Neural cell (in vitro differentiated cells): ENCODE measurements at regions not wholly inside any gene's neighbourhood (a gene's known extent, or its start where the extent isn't known, plus 50 kb on each side); places are given as distances from the start of the nearest gene placed in this dataset.

ENCODE experiments used
- H2AFZ ChIP-seq: fragments of 200-600, 300-800 bp; sonication (generic), shearing (Covaris generic); 2 replicates; pipeline ENCODE4 v1.6.0; 2014; ENCODE audit warnings: low read depth, mild to moderate bottlenecking, antibody characterized with exemption, low read length, moderate library complexity
- H3F3A ChIP-seq: fragments of 200-600 bp; shearing (Covaris generic); 2 replicates; pipeline ENCODE4 v1.6.1; 2016; ENCODE audit warnings: mild to moderate bottlenecking, moderate library complexity, mixed read lengths, antibody characterized with exemption, low read length; ENCODE audit not compliant: insufficient read depth, poor library complexity, severe bottlenecking
- H3K27ac ChIP-seq: fragments of 200-600, 300-800 bp; sonication (generic), shearing (Covaris generic); 2 replicates; pipeline ENCODE4 v1.5.1; 2014; ENCODE audit warnings: mild to moderate bottlenecking, low read length, moderate library complexity
- H3K27me3 ChIP-seq: fragments of 300-800, 200-600 bp; sonication (generic), shearing (Covaris generic); 2 replicates; pipeline ENCODE4 v1.6.0; 2014; ENCODE audit warnings: mild to moderate bottlenecking, low read depth, low read length, moderate library complexity; ENCODE audit not compliant: insufficient read depth
- H3K36me3 ChIP-seq: fragments of 300-800, 200-600 bp; sonication (generic), shearing (Covaris generic); 2 replicates; pipeline ENCODE4 v1.5.1; 2014; ENCODE audit warnings: mild to moderate bottlenecking, antibody characterized with exemption, low read length, moderate library complexity; ENCODE audit not compliant: insufficient read depth
- H3K4me2 ChIP-seq: fragments of 300-800, 200-600 bp; sonication (generic), shearing (Covaris generic); 2 replicates; pipeline ENCODE4 v1.6.0; 2014; ENCODE audit warnings: mild to moderate bottlenecking, low read length
- H3K4me3 ChIP-seq: fragments of 300-800, 200-600 bp; sonication (generic), shearing (Covaris generic); 2 replicates; pipeline ENCODE4 v1.5.1; 2014; ENCODE audit warnings: mild to moderate bottlenecking, low read length, moderate library complexity
- H3K79me2 ChIP-seq: fragments of 200-600 bp; shearing (Covaris generic); replicated peaks from 2 replicates; pipeline ENCODE4 v1.6.0; 2014; ENCODE audit warnings: mild to moderate bottlenecking, low read length, moderate library complexity; ENCODE audit not compliant: insufficient read depth
- H3K9ac ChIP-seq: fragments of 300-800, 200-600 bp; sonication (generic), shearing (Covaris generic); 2 replicates; pipeline ENCODE4 v1.6.1; 2016; ENCODE audit warnings: mild to moderate bottlenecking, low read length, mixed read lengths
- H3K9me2 ChIP-seq: fragments of 200-600 bp; shearing (Covaris generic); 2 replicates; pipeline ENCODE4 v1.6.1; 2016; ENCODE audit warnings: mild to moderate bottlenecking, low read length, mixed read lengths; ENCODE audit not compliant: insufficient read depth
- H3K9me3 ChIP-seq: fragments of 200-600, 300-800 bp; sonication (generic), shearing (Covaris generic); 2 replicates; pipeline ENCODE4 v1.6.1; 2016; ENCODE audit warnings: mild to moderate bottlenecking, mixed run types, low read length, moderate library complexity, mixed read lengths
- H4K20me1 ChIP-seq: fragments of 200-600 bp; shearing (Covaris generic); 2 replicates; pipeline ENCODE4 v1.6.1; 2016; ENCODE audit warnings: mild to moderate bottlenecking, mixed run types; ENCODE audit not compliant: insufficient read depth
- EP300 ChIP-seq: fragments of 450-650 bp; conservative IDR thresholded peaks from 2 replicates; pipeline ENCODE4 v1.6.1; 2014; ENCODE audit warnings: antibody characterized with exemption, mild to moderate bottlenecking, moderate library complexity; ENCODE audit not compliant: poor library complexity, severe bottlenecking
- EZH2 ChIP-seq: fragments of 200-600, 300-800 bp; shearing (Covaris generic), sonication (generic); IDR thresholded peaks from 2 replicates; pipeline ENCODE4 v1.6.1; 2014; ENCODE audit warnings: antibody characterized with exemption, low read length, borderline replicate concordance, mild to moderate bottlenecking; ENCODE audit not compliant: insufficient read depth, poor library complexity, severe bottlenecking
- MXI1 ChIP-seq: fragments of 450-650 bp; conservative IDR thresholded peaks from 2 replicates; pipeline ENCODE4 v1.6.1; 2014; ENCODE audit warnings: antibody characterized with exemption, mild to moderate bottlenecking; ENCODE audit not compliant: poor library complexity, severe bottlenecking
- POLR2AphosphoS5 ChIP-seq: IDR thresholded peaks from 2 replicates; pipeline ENCODE4 v1.6.1; 2012
- RAD21 ChIP-seq: fragments of 450-650 bp; conservative IDR thresholded peaks from 2 replicates; pipeline ENCODE4 v1.6.1; 2014; ENCODE audit warnings: antibody characterized with exemption, mild to moderate bottlenecking, moderate library complexity
- SMC3 ChIP-seq: fragments of 450-650 bp; conservative IDR thresholded peaks from 2 replicates; pipeline ENCODE4 v1.6.1; 2014; ENCODE audit warnings: antibody characterized with exemption, mild to moderate bottlenecking, moderate library complexity; ENCODE audit not compliant: poor library complexity
- TAF1 ChIP-seq: IDR thresholded peaks from 2 replicates; pipeline ENCODE4 v1.6.1; 2012; ENCODE audit warnings: low read depth
- TF ChIP-seq, protein P1 (sequence below): IDR thresholded peaks from 2 replicates; pipeline ENCODE4 v1.6.1; 2012; ENCODE audit warnings: borderline replicate concordance
- TF ChIP-seq, protein P2 (sequence below): fragments of 450-650 bp; IDR thresholded peaks from 2 replicates; pipeline ENCODE4 v1.5.1; 2014; ENCODE audit warnings: antibody characterized with exemption, mild to moderate bottlenecking, moderate library complexity; ENCODE audit not compliant: poor library complexity, severe bottlenecking

DNA sequence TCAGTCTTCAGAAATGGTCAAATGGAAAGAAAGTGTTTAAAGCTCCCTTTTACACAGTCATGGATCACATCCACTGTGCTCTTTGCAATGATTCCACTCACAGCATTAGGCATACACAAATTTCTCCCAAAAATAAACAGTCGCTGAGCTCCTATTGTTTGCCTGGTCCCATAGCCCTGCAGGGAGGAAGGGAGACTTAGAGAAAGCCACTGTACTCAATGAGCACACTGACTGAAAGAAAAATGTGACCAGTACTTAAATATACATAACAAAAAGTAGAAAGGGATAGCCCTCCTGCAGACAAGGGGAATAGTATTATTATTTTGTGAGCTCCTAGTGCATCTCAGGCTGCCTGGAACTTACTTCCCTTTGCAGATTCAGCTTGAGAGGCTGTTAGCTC is 853.2 kb downstream of the GRID1 start:
- Histone ChIP-seq H3K4me2 (no peak overlapping the region), H2AFZ (no peak overlapping the region), H3K27me3 (no peaks in the 10 kb centered on the region), H3F3A (no peaks in the 10 kb centered on the region), H3K9ac (no peak overlapping the region), H3K36me3 (no peaks in the 10 kb centered on the region), H3K79me2 (no peaks in the 10 kb centered on the region), H4K20me1 (no peaks in the 10 kb centered on the region), H3K4me3 (no peak overlapping the region), H3K9me2 (no peaks in the 10 kb centered on the region), H3K27ac (no peak overlapping the region), H3K9me3 (no peaks in the 10 kb centered on the region)
- TF ChIP-seq SMC3, result no peak
- TF ChIP-seq POLR2AphosphoS5, result no peak
- TF ChIP-seq EP300, result no peak
- no peak for TF ChIP-seq EZH2
- TF ChIP-seq TAF1, result no peak
- no peak for TF ChIP-seq MXI1
- TF ChIP-seq, protein P1, sequence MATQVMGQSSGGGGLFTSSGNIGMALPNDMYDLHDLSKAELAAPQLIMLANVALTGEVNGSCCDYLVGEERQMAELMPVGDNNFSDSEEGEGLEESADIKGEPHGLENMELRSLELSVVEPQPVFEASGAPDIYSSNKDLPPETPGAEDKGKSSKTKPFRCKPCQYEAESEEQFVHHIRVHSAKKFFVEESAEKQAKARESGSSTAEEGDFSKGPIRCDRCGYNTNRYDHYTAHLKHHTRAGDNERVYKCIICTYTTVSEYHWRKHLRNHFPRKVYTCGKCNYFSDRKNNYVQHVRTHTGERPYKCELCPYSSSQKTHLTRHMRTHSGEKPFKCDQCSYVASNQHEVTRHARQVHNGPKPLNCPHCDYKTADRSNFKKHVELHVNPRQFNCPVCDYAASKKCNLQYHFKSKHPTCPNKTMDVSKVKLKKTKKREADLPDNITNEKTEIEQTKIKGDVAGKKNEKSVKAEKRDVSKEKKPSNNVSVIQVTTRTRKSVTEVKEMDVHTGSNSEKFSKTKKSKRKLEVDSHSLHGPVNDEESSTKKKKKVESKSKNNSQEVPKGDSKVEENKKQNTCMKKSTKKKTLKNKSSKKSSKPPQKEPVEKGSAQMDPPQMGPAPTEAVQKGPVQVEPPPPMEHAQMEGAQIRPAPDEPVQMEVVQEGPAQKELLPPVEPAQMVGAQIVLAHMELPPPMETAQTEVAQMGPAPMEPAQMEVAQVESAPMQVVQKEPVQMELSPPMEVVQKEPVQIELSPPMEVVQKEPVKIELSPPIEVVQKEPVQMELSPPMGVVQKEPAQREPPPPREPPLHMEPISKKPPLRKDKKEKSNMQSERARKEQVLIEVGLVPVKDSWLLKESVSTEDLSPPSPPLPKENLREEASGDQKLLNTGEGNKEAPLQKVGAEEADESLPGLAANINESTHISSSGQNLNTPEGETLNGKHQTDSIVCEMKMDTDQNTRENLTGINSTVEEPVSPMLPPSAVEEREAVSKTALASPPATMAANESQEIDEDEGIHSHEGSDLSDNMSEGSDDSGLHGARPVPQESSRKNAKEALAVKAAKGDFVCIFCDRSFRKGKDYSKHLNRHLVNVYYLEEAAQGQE, result no peak
- TF ChIP-seq, protein P2, sequence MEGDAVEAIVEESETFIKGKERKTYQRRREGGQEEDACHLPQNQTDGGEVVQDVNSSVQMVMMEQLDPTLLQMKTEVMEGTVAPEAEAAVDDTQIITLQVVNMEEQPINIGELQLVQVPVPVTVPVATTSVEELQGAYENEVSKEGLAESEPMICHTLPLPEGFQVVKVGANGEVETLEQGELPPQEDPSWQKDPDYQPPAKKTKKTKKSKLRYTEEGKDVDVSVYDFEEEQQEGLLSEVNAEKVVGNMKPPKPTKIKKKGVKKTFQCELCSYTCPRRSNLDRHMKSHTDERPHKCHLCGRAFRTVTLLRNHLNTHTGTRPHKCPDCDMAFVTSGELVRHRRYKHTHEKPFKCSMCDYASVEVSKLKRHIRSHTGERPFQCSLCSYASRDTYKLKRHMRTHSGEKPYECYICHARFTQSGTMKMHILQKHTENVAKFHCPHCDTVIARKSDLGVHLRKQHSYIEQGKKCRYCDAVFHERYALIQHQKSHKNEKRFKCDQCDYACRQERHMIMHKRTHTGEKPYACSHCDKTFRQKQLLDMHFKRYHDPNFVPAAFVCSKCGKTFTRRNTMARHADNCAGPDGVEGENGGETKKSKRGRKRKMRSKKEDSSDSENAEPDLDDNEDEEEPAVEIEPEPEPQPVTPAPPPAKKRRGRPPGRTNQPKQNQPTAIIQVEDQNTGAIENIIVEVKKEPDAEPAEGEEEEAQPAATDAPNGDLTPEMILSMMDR, result no peak
- no peak for TF ChIP-seq RAD21

DNA sequence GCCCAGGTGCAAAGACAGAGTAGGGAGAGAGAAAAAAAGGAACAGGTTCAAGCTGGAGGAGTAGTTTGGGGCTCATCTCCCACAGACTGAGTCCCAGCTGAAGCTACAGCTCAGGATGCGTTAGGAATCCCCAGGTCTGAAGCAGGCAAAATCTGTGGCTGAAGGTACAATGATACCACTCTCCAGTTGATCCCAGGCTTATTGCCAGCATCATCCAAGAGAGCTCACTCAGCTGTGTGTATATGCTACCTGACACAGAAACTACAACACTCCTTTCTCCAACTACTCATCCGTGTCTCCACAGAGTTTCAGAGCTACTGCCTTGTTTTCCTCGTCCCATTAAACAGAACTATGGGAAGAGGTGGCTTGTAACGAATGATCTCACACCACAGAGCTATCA is 851.3 kb downstream of the GRID1 start:
- H3K9me3 ChIP-seq, result no peaks in the 10 kb centered on the region
- no peaks in the 10 kb centered on the region for H3F3A ChIP-seq
- H2AFZ ChIP-seq, result no peak overlapping the region
- no peak for TF ChIP-seq EZH2
- no peak for TF ChIP-seq TAF1
- TF ChIP-seq SMC3, result no peak
- TF ChIP-seq, protein P1, result no peak
- TF ChIP-seq, protein P2, result no peak
- no peak for TF ChIP-seq MXI1
- TF ChIP-seq RAD21, result no peak
- TF ChIP-seq EP300, result no peak
- TF ChIP-seq POLR2AphosphoS5, result no peak
- H3K27ac ChIP-seq, result no peak overlapping the region
- no peak overlapping the region for H3K4me2 ChIP-seq
- H3K9me2 ChIP-seq, result no peaks in the 10 kb centered on the region
- H3K4me3 ChIP-seq, result no peak overlapping the region
- H3K27me3 ChIP-seq, result no peaks in the 10 kb centered on the region
- no peak overlapping the region for H3K9ac ChIP-seq
- H3K79me2 ChIP-seq, result no peaks in the 10 kb centered on the region
- no peaks in the 10 kb centered on the region for H4K20me1 ChIP-seq
- no peaks in the 10 kb centered on the region for H3K36me3 ChIP-seq
